Progenitor cell of endocrine pancreas (in vitro differentiated cells): ENCODE measurements at regions not wholly inside any gene's neighbourhood (a gene's known extent, or its start where the extent isn't known, plus 50 kb on each side); places are given as distances from the start of the nearest gene placed in this dataset.

Experiments used
- DNase-seq: peaks from one replicate; pipeline ENCODE4 v3.0.0; 2021; ENCODE audit warnings: low spot score; ENCODE audit not compliant: unreplicated experiment
- H3K27ac Mint-ChIP-seq: 2 replicates; pipeline ENCODE4 v1.8.0; 2021; ENCODE audit warnings: mild to moderate bottlenecking, moderate library complexity, mixed read lengths
- H3K27me3 Mint-ChIP-seq: 2 replicates; pipeline ENCODE4 v1.8.0; 2021; ENCODE audit warnings: mixed read lengths
- H3K36me3 Mint-ChIP-seq: 2 replicates; pipeline ENCODE4 v1.8.0; 2022; ENCODE audit warnings: mixed read lengths; ENCODE audit not compliant: insufficient read depth
- H3K4me1 Mint-ChIP-seq: 2 replicates; pipeline ENCODE4 v1.8.0; 2021; ENCODE audit warnings: low read depth, mixed read lengths
- H3K4me3 Mint-ChIP-seq: 2 replicates; pipeline ENCODE4 v1.8.0; 2021; ENCODE audit warnings: low read depth, mild to moderate bottlenecking, moderate library complexity, mixed read lengths
- H3K9me3 Mint-ChIP-seq: 2 replicates; pipeline ENCODE4 v1.8.0; 2021; ENCODE audit warnings: low read depth, mixed read lengths
- CTCF ChIP-seq: fragments of 200-600 bp; sonication (generic); IDR thresholded peaks from one replicate; pipeline ENCODE4 v1.5.0; 2021; ENCODE audit warnings: antibody characterized with exemption, mild to moderate bottlenecking; ENCODE audit not compliant: unreplicated experiment

DNA sequence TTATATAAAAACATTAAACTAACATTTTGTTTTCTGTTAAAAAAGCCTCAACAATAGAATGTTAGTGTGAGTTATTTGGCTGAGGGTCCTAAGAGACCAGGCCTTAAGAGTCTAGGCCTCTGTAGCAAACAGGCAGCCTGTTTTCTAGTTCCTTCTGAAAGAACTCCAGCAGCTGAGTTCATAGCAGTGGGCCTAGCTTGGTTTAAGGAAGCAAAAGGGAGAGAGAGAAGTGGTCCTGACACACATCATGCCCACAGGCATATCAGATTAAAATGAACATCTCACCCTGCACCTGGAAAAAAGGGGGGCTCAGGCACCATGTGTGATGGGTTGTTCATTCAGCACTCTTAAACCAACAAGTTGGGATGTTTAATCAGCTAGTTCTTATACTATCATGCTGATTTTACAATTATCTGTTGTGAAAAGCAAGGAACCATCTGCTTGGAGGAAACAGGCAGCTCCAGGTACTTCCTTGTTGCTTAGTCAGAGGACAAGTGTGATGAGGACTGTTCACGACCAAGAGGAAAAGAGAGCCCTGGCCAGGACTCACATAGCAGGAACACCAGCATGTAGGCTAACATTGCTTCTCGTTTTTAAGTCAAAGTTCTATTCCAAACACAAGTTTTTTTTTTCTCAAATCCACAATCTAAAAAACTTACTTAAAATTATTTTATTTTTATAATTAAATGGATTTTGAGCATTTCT, 81.3 kb upstream of the FRY start:
- Mint-ChIP-seq H3K27ac (no peak overlapping the region), H3K36me3 (no peaks in the 10 kb centered on the region), H3K27me3 (no peaks in the 10 kb centered on the region), H3K4me1 (peaks cover 53% of the 10 kb centered on the region), H3K4me3 (no peak overlapping the region), H3K9me3 (no peaks in the 10 kb centered on the region)
- DNase-seq = no peak
- TF ChIP-seq CTCF = no peak

DNA sequence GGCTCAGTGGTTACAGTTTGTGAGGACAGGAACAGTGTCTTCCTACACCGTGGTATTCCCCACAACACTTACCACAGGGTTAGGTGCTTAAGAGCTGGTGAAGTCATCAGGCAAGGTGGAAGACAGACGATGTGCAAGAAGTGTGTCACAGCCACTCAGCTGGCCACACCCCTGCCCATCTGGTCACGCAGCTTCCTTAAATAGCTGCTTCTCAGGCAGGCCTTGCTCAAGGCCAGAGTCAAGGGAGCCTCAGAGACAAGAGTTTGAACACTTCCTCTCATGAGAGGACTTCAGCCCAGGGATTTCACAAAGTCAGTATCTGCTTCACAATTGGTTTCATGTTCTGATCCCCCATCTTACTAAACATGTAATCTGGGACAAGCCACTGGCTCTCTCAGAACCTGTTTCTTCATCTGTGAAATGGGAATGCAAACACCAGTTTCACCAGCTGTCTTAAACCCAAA, 80.3 kb upstream of the FRY start:
- Mint-ChIP-seq H3K36me3 (no peaks in the 10 kb centered on the region), H3K27me3 (no peaks in the 10 kb centered on the region), H3K4me1 (peaks cover 44% of the 10 kb centered on the region), H3K27ac (peak overlapping the region; percentile 60), H3K9me3 (no peaks in the 10 kb centered on the region), H3K4me3 (no peak overlapping the region)
- no peak for DNase-seq
- TF ChIP-seq CTCF = no peak

- DNase-seq = no peak
- Mint-ChIP-seq H3K36me3 (no peaks in the 10 kb centered on the region), H3K27ac (no peak overlapping the region), H3K9me3 (peaks cover 3% of the 10 kb centered on the region), H3K4me3 (no peak overlapping the region), H3K4me1 (peaks cover 30% of the 10 kb centered on the region), H3K27me3 (no peaks in the 10 kb centered on the region)
- TF ChIP-seq CTCF = no peak
Observed at GRCh38 chr13:31952641-31953380, 78.8 kb upstream of the FRY start.

GRCh38 chr13:31955101-31955500, 76.5 kb upstream of the FRY start:
- H3K9me3 Mint-ChIP-seq = peaks cover 8% of the 10 kb centered on the region
- peaks cover 10% of the 10 kb centered on the region for H3K4me1 Mint-ChIP-seq
- H3K27ac Mint-ChIP-seq = no peak overlapping the region
- TF ChIP-seq CTCF = no peak
- H3K36me3 Mint-ChIP-seq = peaks cover 3% of the 10 kb centered on the region
- no peak overlapping the region for H3K4me3 Mint-ChIP-seq
- H3K27me3 Mint-ChIP-seq = no peaks in the 10 kb centered on the region
- no peak for DNase-seq

DNA sequence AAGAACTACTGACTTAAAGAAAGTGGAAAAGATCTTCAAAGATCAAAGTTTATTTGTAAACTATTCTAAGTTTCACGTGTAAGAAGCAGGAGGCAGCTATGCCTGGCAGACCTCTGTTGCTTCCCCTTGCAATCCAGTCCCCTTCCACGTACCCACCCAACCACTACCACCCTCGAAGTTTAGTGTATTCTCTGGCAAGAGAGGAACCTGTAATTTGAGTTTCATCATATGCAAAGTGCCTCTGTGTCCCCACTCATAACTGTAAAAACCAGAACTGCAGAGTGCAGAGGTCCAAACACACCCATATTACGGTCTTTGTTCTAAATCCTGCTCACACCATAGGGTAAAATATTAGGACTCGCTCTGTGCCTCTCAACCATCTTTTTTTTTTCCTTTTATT, 75.8 kb upstream of the FRY start:
- H3K4me1 Mint-ChIP-seq = peaks cover 8% of the 10 kb centered on the region
- H3K4me3 Mint-ChIP-seq = no peak overlapping the region
- peaks cover 3% of the 10 kb centered on the region for H3K36me3 Mint-ChIP-seq
- DNase-seq = no peak
- no peaks in the 10 kb centered on the region for H3K27me3 Mint-ChIP-seq
- no peak for TF ChIP-seq CTCF
- no peak overlapping the region for H3K27ac Mint-ChIP-seq
- peaks cover 8% of the 10 kb centered on the region for H3K9me3 Mint-ChIP-seq
